ENCODE measurements at regions not wholly inside any gene's neighbourhood (a gene's known extent, or its start where the extent isn't known, plus 50 kb on each side); places are given as distances from the start of the nearest gene placed in this dataset.
"Not testable (repeated sequence)": the region's sequence is repeated elsewhere in the genome, so short reads cannot be mapped to it uniquely, and the experiment has no call there.

GRCh38 chr13:43946281-43946680 is 66.6 kb downstream of the LACC1 start:
- DNase-seq (ENCODE audit: low read depth, low spot score): no peak

GRCh38 chr13:43947897-43948458 is 68.3 kb downstream of the LACC1 start:
- DNase-seq (ENCODE audit: low read depth, low spot score): no peak

GRCh38 chr13:43953370-43953769 is 73.7 kb downstream of the LACC1 start:
- no peak for DNase-seq (ENCODE audit: low read depth, low spot score)

GRCh38 chr13:43956975-43957374 is 77.3 kb downstream of the LACC1 start:
- not testable (repeated sequence) for DNase-seq (ENCODE audit: low read depth, low spot score)

GRCh38 chr13:43959291-43959690 is 79.6 kb downstream of the LACC1 start:
- DNase-seq (ENCODE audit: low read depth, low spot score): no peak

- no peak for DNase-seq (ENCODE audit: low read depth, low spot score)
These were observed 82.2 kb downstream of the LACC1 start for GRCh38 chr13:43961909-43962308.

GRCh38 chr13:43963726-43964125 is 84.0 kb downstream of the LACC1 start:
- DNase-seq (ENCODE audit: low read depth, low spot score): no peak

GRCh38 chr13:43964698-43965458 is 85.2 kb downstream of the LACC1 start:
- DNase-seq (ENCODE audit: low read depth, low spot score): no peak

- no peak for DNase-seq (ENCODE audit: low read depth, low spot score)
These were observed 85.7 kb downstream of the LACC1 start for GRCh38 chr13:43965459-43965845.

- DNase-seq (ENCODE audit: low read depth, low spot score): not testable (repeated sequence)
These were observed 88.7 kb downstream of the LACC1 start for GRCh38 chr13:43968251-43968942.

- DNase-seq (ENCODE audit: low read depth, low spot score): not testable (repeated sequence)
These were observed 89.4 kb downstream of the LACC1 start for GRCh38 chr13:43968943-43969690.

GRCh38 chr13:43969919-43970318 is 90.2 kb downstream of the LACC1 start:
- DNase-seq (ENCODE audit: low read depth, low spot score): not testable (repeated sequence)

GRCh38 chr13:43970520-43971242 is 91.0 kb downstream of the LACC1 start:
- not testable (repeated sequence) for DNase-seq (ENCODE audit: low read depth, low spot score)

- not testable (repeated sequence) for DNase-seq (ENCODE audit: low read depth, low spot score)
These were observed 91.6 kb downstream of the LACC1 start for GRCh38 chr13:43971324-43971723.

GRCh38 chr13:43977911-43978310 is 98.2 kb downstream of the LACC1 start:
- DNase-seq (ENCODE audit: low read depth, low spot score): no peak

- no peak for DNase-seq (ENCODE audit: low read depth, low spot score)
These were observed 99.0 kb downstream of the LACC1 start for GRCh38 chr13:43978688-43979087.

- DNase-seq (ENCODE audit: low read depth, low spot score): no peak
These were observed 99.8 kb downstream of the LACC1 start for GRCh38 chr13:43979492-43979891.

GRCh38 chr13:43980587-43980986 is 100.9 kb downstream of the LACC1 start:
- no peak for DNase-seq (ENCODE audit: low read depth, low spot score)

GRCh38 chr13:43981091-43981490 is 101.4 kb downstream of the LACC1 start:
- DNase-seq (ENCODE audit: low read depth, low spot score): no peak

- no peak for DNase-seq (ENCODE audit: low read depth, low spot score)
These were observed 102.0 kb downstream of the LACC1 start for GRCh38 chr13:43981512-43982301.

- DNase-seq (ENCODE audit: low read depth, low spot score): no peak
These were observed 103.7 kb downstream of the LACC1 start for GRCh38 chr13:43983373-43983772.
